Jurkat, Clone E6-1 (cell line): ENCODE measurements at regions not wholly inside any gene's neighbourhood (a gene's known extent, or its start where the extent isn't known, plus 50 kb on each side); places are given as distances from the start of the nearest gene placed in this dataset.

Source experiments
- DNase-seq: peaks from one replicate; pipeline ENCODE4 v3.0.0-alpha.2; 2011; ENCODE audit warnings: low read depth, low spot score
- H3K4me3 ChIP-seq: 2 replicates; pipeline ENCODE4 v1.5.1; 2011; ENCODE audit warnings: mild to moderate bottlenecking, low read length, control low read depth, moderate library complexity

GRCh38 chr17:77693776-77694175 is 264.7 kb upstream of the TNRC6C start:
- H3K4me3 ChIP-seq, result no peak overlapping the region
- no peak for DNase-seq

GRCh38 chr17:77694391-77695363 is 263.8 kb upstream of the TNRC6C start:
- H3K4me3 ChIP-seq, result no peak overlapping the region
- no peak for DNase-seq

- DNase-seq, result no peak
- no peak overlapping the region for H3K4me3 ChIP-seq
Observed at GRCh38 chr17:77695386-77695785, 263.1 kb upstream of the TNRC6C start.

- no peak for DNase-seq
- no peak overlapping the region for H3K4me3 ChIP-seq
Observed at GRCh38 chr17:77696151-77696720, 262.3 kb upstream of the TNRC6C start.

GRCh38 chr17:77696721-77697460 is 261.6 kb upstream of the TNRC6C start:
- no peak for DNase-seq
- H3K4me3 ChIP-seq, result no peak overlapping the region

- H3K4me3 ChIP-seq, result no peak overlapping the region
- no peak for DNase-seq
Observed at GRCh38 chr17:77697480-77698400, 260.8 kb upstream of the TNRC6C start.

GRCh38 chr17:77698903-77699623 is 259.4 kb upstream of the TNRC6C start:
- no peak for DNase-seq
- no peak overlapping the region for H3K4me3 ChIP-seq

GRCh38 chr17:77700165-77700881 is 258.2 kb upstream of the TNRC6C start:
- no peak for DNase-seq
- no peak overlapping the region for H3K4me3 ChIP-seq

- H3K4me3 ChIP-seq, result no peak overlapping the region
- no peak for DNase-seq
Observed at GRCh38 chr17:77701996-77702395, 256.5 kb upstream of the TNRC6C start.

- DNase-seq, result no peak
- H3K4me3 ChIP-seq, result no peak overlapping the region
Observed at GRCh38 chr17:77704048-77704815, 254.3 kb upstream of the TNRC6C start.

GRCh38 chr17:77706938-77707337 is 251.6 kb upstream of the TNRC6C start:
- H3K4me3 ChIP-seq, result no peak overlapping the region
- DNase-seq, result no peak

GRCh38 chr17:77707546-77707945 is 251.0 kb upstream of the TNRC6C start:
- no peak overlapping the region for H3K4me3 ChIP-seq
- DNase-seq, result no peak

GRCh38 chr17:77708049-77708448 is 250.5 kb upstream of the TNRC6C start:
- no peak for DNase-seq
- H3K4me3 ChIP-seq, result no peak overlapping the region

- no peak overlapping the region for H3K4me3 ChIP-seq
- no peak for DNase-seq
Observed at GRCh38 chr17:77708936-77709335, 249.6 kb upstream of the TNRC6C start.

- H3K4me3 ChIP-seq, result no peak overlapping the region
- no peak for DNase-seq
Observed at GRCh38 chr17:77709594-77709993, 248.9 kb upstream of the TNRC6C start.

- DNase-seq, result no peak
- no peak overlapping the region for H3K4me3 ChIP-seq
Observed at GRCh38 chr17:77712578-77712977, 245.9 kb upstream of the TNRC6C start.

GRCh38 chr17:77716289-77716926 is 242.1 kb upstream of the TNRC6C start:
- no peak overlapping the region for H3K4me3 ChIP-seq
- DNase-seq, result no peak
